A549 (cell line): ENCODE measurements at regions not wholly inside any gene's neighbourhood (a gene's known extent, or its start where the extent isn't known, plus 50 kb on each side); places are given as distances from the start of the nearest gene placed in this dataset.
A peak's percentile ranks its signal among the peaks of the same experiment; 100 is the strongest.
"Not testable (repeated sequence)": the region's sequence is repeated elsewhere in the genome, so short reads cannot be mapped to it uniquely, and the experiment has no call there.

Experiments used
- ATAC-seq, 2 experiments: fragments of 200-7000 bp in 1 of 2; fragments of >200 bp in 1 of 2; cut with Nextera tagmentation in 1 of 2; cut with Tn5 transposase in 1 of 2; 3 replicates each; pipeline versions ENCODE4 v1.8.0 to v1.9.1; 2018 to 2020; ENCODE audit warnings: mild to moderate bottlenecking in 1 of 2, moderate library complexity in 1 of 2
- CTCF ChIA-PET: fragments of 300-600 bp; sonication (Branson Sonifier 250); formaldehyde crosslinking; extraction: SDS; loops from one replicate; lab custom pipeline; 2021; ENCODE audit warnings: antibody characterized with exemption, inconsistent platforms; lab: Yijun Ruan, JAX
- POLR2A ChIA-PET: fragments of 350-600 bp; formaldehyde crosslinking; extraction: SDS; loops from one replicate; lab custom pipeline; 2021; ENCODE audit warnings: antibody characterized with exemption, inconsistent platforms; lab: Yijun Ruan, JAX
- DNase-seq, 2 experiments: peaks; one replicate each; pipeline versions ENCODE4 v3.0.0 to v3.0.0-alpha.2; 2011 to 2016; ENCODE audit warnings: low read depth in 1 of 2, low spot score in 1 of 2
- FAIRE-seq: peaks from 2 replicates; lab custom pipeline; 2011; peaks lifted over from hg19 to GRCh38; lab: Jason Lieb, UNC
- H3K27ac ChIP-seq, 2 experiments: fragments of >200 bp; sonication (Bioruptor Twin); formaldehyde crosslinking; 3 replicates each; pipeline ENCODE4 v1.5.1; 2016 to 2017
- H3K4me1 ChIP-seq: fragments of >200 bp; sonication (Bioruptor Twin); formaldehyde crosslinking; 3 replicates; pipeline ENCODE4 v1.6.1; 2016
- H3K4me2 ChIP-seq: fragments of >200 bp; sonication (Bioruptor Twin); formaldehyde crosslinking; 3 replicates; pipeline ENCODE4 v1.6.1; 2016
- H3K4me3 ChIP-seq: fragments of >200 bp; sonication (Bioruptor Twin); formaldehyde crosslinking; 3 replicates; pipeline ENCODE4 v1.5.1; 2016
- H3K9me3 ChIP-seq: fragments of >200 bp; sonication (Bioruptor Twin); formaldehyde crosslinking; 3 replicates; pipeline ENCODE4 v1.6.1; 2016
- CBX8 ChIP-seq: fragments of 200-600 bp; sonication (generic); IDR thresholded peaks from 2 replicates; pipeline ENCODE4 v1.6.1; 2016
- CEBPB ChIP-seq, 2 experiments: fragments of >200 bp in 1 of 2; sonication (Bioruptor Twin) in 1 of 2; formaldehyde crosslinking in 1 of 2; IDR thresholded peaks; 2 replicates each; pipeline ENCODE4 v1.6.1; 2012 to 2016
- CHD4 ChIP-seq: fragments of 200-600 bp; sonication (generic); IDR thresholded peaks from 2 replicates; pipeline ENCODE4 v1.6.1; 2016; ENCODE audit warnings: antibody characterized with exemption, mild to moderate bottlenecking, borderline replicate concordance
- EHF ChIP-seq: fragments of 250-450 bp; sonication (Bioruptor Pico); IDR thresholded peaks from 2 replicates; pipeline ENCODE4 v1.5.0; 2020; ENCODE audit warnings: mild to moderate bottlenecking
- EP300 ChIP-seq, 2 experiments: fragments of >200 bp; sonication (Bioruptor Twin); formaldehyde crosslinking; IDR thresholded peaks; 2 replicates in 1 of 2; 3 replicates in 1 of 2; pipeline ENCODE4 v1.6.1; 2016 to 2017
- FOSB ChIP-seq: fragments of 250-450 bp; sonication (Bioruptor Pico); IDR thresholded peaks from 2 replicates; pipeline ENCODE4 v1.5.0; 2020; ENCODE audit warnings: mild to moderate bottlenecking, moderate library complexity
- HDAC2 ChIP-seq: fragments of 200-600 bp; sonication (generic); IDR thresholded peaks from 2 replicates; pipeline ENCODE4 v1.6.1; 2016
- HOXB13 ChIP-seq: fragments of 250-450 bp; sonication (Bioruptor Pico); IDR thresholded peaks from 2 replicates; pipeline ENCODE4 v1.5.0; 2020; ENCODE audit warnings: low read depth, mild to moderate bottlenecking, moderate library complexity
- HOXB5 ChIP-seq: fragments of 250-450 bp; sonication (Bioruptor Pico); IDR thresholded peaks from 2 replicates; pipeline ENCODE4 v1.5.0; 2020; ENCODE audit warnings: mild to moderate bottlenecking, moderate library complexity
- JUNB ChIP-seq: fragments of >200 bp; sonication (Bioruptor Twin); formaldehyde crosslinking; IDR thresholded peaks from 2 replicates; pipeline ENCODE4 v1.6.1; 2016
- MAFK ChIP-seq: fragments of 450-650 bp; IDR thresholded peaks from 2 replicates; pipeline ENCODE4 v1.6.1; 2014; ENCODE audit not compliant: partially characterized antibody
- NR3C1 ChIP-seq: fragments of >200 bp; sonication (Bioruptor Twin); formaldehyde crosslinking; IDR thresholded peaks from 3 replicates; pipeline ENCODE4 v1.6.1; 2017
- POLR2AphosphoS2 ChIP-seq: conservative IDR thresholded peaks from 2 replicates; pipeline ENCODE4 v1.6.1; 2012; ENCODE audit warnings: low read length, improper control_type of control experiment, inconsistent platforms
- RCOR1 ChIP-seq: fragments of 150-350 bp; IDR thresholded peaks from 2 replicates; pipeline ENCODE4 v1.6.1; 2014; ENCODE audit warnings: antibody characterized with exemption, low read length, low read depth
- RFX5 ChIP-seq: fragments of 450-650 bp; IDR thresholded peaks from 2 replicates; pipeline ENCODE4 v1.7.1; 2014; ENCODE audit warnings: antibody characterized with exemption, mild to moderate bottlenecking, moderate library complexity
- TP53 ChIP-seq: fragments of 250-450 bp; sonication (Bioruptor Pico); IDR thresholded peaks from 2 replicates; pipeline ENCODE4 v1.5.0; 2021; ENCODE audit warnings: mild to moderate bottlenecking, moderate library complexity
- ZFP36 ChIP-seq: fragments of 450-650 bp; IDR thresholded peaks from 2 replicates; pipeline ENCODE4 v1.6.1; 2014; ENCODE audit warnings: borderline replicate concordance; ENCODE audit not compliant: partially characterized antibody
- WGBS: methylation state at CpG from one replicate; pipeline ENCODE4 v1.1.6; 2017; ENCODE audit errors: missing lambda C conversion rate; 5-methylcytosine and 5-hydroxymethylcytosine counted together
- TF ChIP-seq, protein P1 (sequence below): fragments of 250-450 bp; sonication (Bioruptor Pico); IDR thresholded peaks from 2 replicates; pipeline ENCODE4 v1.5.0; 2020; ENCODE audit warnings: low read depth, mild to moderate bottlenecking, moderate library complexity
- TF ChIP-seq, protein P2 (sequence below): fragments of >200 bp; sonication (Bioruptor Twin); formaldehyde crosslinking; IDR thresholded peaks from 3 replicates; pipeline ENCODE4 v1.5.1; 2016
- TF ChIP-seq, protein P3 (sequence below): fragments of 150-350 bp; IDR thresholded peaks from 2 replicates; pipeline ENCODE4 v1.6.1; 2014; ENCODE audit warnings: low read depth, mild to moderate bottlenecking, low read length

DNA sequence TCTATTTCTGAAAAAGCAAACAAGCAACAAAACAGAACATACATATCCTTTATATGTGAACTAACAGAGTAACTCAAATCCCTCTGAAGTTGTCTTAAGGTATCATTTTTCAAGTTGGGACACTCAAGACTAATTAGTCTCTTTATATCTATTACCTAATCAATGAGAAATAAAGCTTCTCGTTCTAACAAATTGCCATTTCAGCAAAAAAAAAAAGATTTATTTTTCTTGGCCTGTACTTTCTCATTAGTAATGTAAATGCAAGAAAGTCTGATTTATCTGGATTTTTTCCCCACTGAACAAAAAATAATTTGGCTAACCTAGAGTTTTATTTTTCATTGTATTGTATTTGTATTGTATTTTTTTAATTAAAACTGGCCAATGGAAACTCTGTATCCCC is 176.1 kb upstream of the NOL4 start:
- peak; percentile 76 for TF ChIP-seq MAFK
- TF ChIP-seq, protein P1, sequence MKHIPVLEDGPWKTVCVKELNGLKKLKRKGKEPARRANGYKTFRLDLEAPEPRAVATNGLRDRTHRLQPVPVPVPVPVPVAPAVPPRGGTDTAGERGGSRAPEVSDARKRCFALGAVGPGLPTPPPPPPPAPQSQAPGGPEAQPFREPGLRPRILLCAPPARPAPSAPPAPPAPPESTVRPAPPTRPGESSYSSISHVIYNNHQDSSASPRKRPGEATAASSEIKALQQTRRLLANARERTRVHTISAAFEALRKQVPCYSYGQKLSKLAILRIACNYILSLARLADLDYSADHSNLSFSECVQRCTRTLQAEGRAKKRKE: no peak
- POLR2A ChIA-PET: no interaction called here
- ATAC-seq: no peak

DNA sequence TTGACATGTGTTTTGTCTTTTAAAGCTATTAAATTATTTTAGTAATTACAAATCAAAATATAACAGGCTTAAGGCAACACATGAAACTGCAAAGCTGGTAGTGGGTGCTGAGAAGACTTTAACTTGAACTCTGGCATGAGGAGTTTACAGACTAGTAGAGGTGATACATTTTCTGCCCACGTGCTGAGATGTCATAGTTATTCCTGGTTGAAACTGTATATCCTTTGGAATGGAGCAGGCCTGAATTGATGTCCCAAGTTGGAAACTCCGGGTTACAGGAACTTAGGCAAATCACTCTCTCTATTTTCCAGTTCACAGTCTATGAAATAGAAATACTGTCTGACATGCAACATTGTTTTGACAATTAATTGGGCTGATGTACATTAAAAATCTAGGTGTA is 177.1 kb upstream of the NOL4 start:
- Histone ChIP-seq H3K4me3 (no peak overlapping the region), H3K9me3 (no peaks in the 10 kb centered on the region)
- FAIRE-seq (no peak), ATAC-seq (no peak), DNase-seq (no peak)
- POLR2A ChIA-PET: no interaction called here
- WGBS: 0% methylated on average over 2 of the region's 2 CpGs
- no peak for TF ChIP-seq ZFP36
- no peak for TF ChIP-seq HOXB5 (CRISPR knock-in tag)
- TF ChIP-seq, protein P2, sequence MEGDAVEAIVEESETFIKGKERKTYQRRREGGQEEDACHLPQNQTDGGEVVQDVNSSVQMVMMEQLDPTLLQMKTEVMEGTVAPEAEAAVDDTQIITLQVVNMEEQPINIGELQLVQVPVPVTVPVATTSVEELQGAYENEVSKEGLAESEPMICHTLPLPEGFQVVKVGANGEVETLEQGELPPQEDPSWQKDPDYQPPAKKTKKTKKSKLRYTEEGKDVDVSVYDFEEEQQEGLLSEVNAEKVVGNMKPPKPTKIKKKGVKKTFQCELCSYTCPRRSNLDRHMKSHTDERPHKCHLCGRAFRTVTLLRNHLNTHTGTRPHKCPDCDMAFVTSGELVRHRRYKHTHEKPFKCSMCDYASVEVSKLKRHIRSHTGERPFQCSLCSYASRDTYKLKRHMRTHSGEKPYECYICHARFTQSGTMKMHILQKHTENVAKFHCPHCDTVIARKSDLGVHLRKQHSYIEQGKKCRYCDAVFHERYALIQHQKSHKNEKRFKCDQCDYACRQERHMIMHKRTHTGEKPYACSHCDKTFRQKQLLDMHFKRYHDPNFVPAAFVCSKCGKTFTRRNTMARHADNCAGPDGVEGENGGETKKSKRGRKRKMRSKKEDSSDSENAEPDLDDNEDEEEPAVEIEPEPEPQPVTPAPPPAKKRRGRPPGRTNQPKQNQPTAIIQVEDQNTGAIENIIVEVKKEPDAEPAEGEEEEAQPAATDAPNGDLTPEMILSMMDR: no peak
- TF ChIP-seq CEBPB (IDR thresholded peaks at IDR 0.05): no peak
- TF ChIP-seq, protein P3, sequence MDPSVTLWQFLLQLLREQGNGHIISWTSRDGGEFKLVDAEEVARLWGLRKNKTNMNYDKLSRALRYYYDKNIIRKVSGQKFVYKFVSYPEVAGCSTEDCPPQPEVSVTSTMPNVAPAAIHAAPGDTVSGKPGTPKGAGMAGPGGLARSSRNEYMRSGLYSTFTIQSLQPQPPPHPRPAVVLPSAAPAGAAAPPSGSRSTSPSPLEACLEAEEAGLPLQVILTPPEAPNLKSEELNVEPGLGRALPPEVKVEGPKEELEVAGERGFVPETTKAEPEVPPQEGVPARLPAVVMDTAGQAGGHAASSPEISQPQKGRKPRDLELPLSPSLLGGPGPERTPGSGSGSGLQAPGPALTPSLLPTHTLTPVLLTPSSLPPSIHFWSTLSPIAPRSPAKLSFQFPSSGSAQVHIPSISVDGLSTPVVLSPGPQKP: no peak
- TF ChIP-seq, all 56 proteins: peak for 0
- Histone ChIP-seq H3K4me1 (no peaks in the 10 kb centered on the region), H3K27ac (no peak overlapping the region), H3K4me2 (no peak overlapping the region)
- CTCF ChIA-PET: no interaction called here

More for the DNA sequence above, 176.1 kb upstream of the NOL4 start:
- no peaks in the 10 kb centered on the region for H3K9me3 ChIP-seq
- H3K4me3 ChIP-seq: no peak overlapping the region
- DNase-seq (no peak), FAIRE-seq (no peak)
- H3K4me2 ChIP-seq: no peak overlapping the region
- H3K4me1 ChIP-seq: no peaks in the 10 kb centered on the region
- CTCF ChIA-PET: no interaction called here
- H3K27ac ChIP-seq: no peak overlapping the region
- 4% methylated on average over 1 of the region's 1 CpG for WGBS

DNA sequence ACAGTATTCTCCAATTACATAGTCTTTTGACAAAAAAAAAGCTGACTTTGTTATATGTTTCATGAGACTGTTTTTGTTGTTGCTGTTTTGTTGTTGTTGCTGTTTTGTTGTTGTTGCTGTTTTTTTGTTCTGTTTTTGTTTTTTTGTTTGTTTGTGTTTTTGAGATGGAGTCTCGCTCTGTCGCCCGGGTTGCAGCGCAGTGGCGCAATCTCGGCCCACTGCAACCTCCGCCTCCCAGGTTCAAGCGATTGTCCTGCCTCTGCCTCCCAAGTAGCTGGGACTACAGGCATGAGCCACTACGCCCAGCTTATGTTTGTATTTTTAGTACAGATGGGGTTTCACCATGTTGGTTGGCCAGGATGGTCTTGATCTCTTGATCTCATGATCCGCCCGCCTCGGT is 182.8 kb upstream of the NOL4 start:
- ATAC-seq, H3K9me3 ChIP-seq, H3K27ac ChIP-seq, H3K4me1 ChIP-seq, POLR2A ChIA-PET, H3K4me2 ChIP-seq, CTCF ChIA-PET, DNase-seq, H3K4me3 ChIP-seq, FAIRE-seq: not testable (repeated sequence)
- WGBS: 28% methylated on average over 12 of the region's 12 CpGs

DNA sequence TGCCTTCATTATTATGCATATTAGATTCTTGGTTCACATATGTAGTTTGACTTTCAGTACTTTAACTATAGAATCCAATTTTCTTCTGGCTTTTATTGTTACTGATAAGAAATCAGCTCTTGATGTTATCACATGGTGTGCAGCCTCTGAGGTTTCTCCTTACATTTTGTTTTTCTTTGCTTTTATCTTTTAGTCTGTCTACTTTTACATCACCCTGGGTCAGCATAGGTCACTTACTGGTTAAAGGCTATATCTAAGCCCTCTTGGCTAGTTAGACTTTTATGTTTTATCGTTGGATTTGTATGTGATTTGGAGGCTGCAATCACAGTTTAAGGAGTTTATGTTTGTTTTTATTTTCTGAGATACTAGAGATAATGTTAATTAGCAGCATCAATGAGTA is 187.2 kb upstream of the NOL4 start:
- ATAC-seq: no peak
- CTCF ChIA-PET: no interaction called here
- H3K4me2 ChIP-seq: no peak overlapping the region
- H3K4me3 ChIP-seq: no peak overlapping the region
- no peak for FAIRE-seq
- H3K4me1 ChIP-seq: no peaks in the 10 kb centered on the region
- POLR2A ChIA-PET: no interaction called here
- DNase-seq: no peak
- 7% methylated on average over 1 of the region's 1 CpG for WGBS
- TF ChIP-seq CBX8 (no peak), EP300 (IDR thresholded peaks at IDR 0.05) (no peak), FOSB (CRISPR knock-in tag) (no peak), HOXB13 (CRISPR knock-in tag) (no peak), POLR2AphosphoS2 (no peak), JUNB (no peak), CHD4 (no peak), RCOR1 (no peak), HDAC2 (no peak), EHF (CRISPR knock-in tag) (no peak), TP53 (CRISPR knock-in tag) (no peak), RFX5 (no peak), NR3C1 (no peak)
- no peaks in the 10 kb centered on the region for H3K9me3 ChIP-seq
- H3K27ac ChIP-seq: no peak overlapping the region
